ENCODE measurements at regions not wholly inside any gene's neighbourhood (a gene's known extent, or its start where the extent isn't known, plus 50 kb on each side); places are given as distances from the start of the nearest gene placed in this dataset.
"Not testable (repeated sequence)": the region's sequence is repeated elsewhere in the genome, so short reads cannot be mapped to it uniquely, and the experiment has no call there.

GRCh38 chr3:148500881-148501280, 196.8 kb upstream of the AGTR1 start:
- DNase-seq (ENCODE audit: low spot score): no peak

DNA sequence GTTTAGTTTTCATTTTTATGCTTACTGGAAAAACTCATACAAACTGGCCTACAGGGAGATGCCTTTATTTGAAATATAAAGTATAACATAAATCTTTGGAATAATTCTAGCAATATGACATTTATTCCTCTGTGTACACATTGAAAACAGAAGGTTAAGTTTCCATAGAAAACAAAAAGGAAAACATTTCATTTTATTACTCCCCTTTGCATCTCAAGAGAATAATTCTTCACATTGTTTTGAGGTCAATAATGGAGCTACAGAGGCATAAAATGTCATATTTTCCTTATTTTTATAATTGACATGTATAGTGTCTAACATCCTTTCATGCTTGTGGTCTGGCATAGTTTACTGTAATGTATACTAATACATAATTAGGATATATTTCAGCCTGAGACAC, 187.6 kb upstream of the AGTR1 start:
- DNase-seq (ENCODE audit: low spot score): no peak

- no peak for DNase-seq (ENCODE audit: low spot score)
These were observed 187.1 kb upstream of the AGTR1 start for GRCh38 chr3:148510561-148510960.

DNA sequence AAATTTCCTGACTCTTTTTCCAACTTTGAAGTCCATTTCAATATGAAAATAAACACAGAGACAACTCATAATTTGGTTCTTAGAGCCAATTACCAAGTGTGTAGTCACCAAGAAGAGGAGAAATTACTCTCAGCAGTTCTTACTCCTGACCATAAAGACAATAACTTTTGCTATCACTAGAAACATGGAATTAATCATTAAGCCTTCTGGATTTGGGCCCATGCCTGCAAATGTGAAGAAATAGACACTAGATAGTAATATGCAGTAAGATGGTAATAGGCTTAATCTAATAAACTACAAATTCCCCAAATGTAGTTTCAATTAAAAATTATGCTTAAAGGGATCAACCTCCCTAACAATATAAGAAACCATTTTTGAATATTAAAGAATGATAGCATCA, 185.1 kb upstream of the AGTR1 start:
- DNase-seq (ENCODE audit: low spot score): no peak

DNA sequence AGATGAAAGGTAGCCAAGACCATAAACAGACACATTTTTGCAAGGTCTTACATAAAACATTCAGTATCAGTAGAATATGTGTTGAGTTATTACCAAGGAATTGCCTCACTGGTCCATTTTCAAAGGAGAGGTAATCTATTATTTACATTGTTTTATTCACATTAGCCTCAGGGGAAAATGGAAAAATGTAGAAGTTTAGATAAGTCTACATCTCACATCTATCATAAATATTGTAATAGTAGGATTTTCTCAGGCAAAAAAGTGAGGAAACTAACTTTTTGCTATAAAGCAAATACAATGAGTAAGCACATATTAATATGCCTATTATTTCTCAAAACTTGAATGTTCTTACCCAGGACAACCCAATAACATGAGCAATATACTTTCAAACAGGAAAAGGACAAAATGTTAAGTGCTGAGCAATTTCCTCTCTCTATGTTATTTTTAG, 184.6 kb upstream of the AGTR1 start:
- DNase-seq (ENCODE audit: low spot score): no peak

- DNase-seq (ENCODE audit: low spot score): no peak
These were observed 179.2 kb upstream of the AGTR1 start for GRCh38 chr3:148518520-148518919.

- not testable (repeated sequence) for DNase-seq (ENCODE audit: low spot score)
These were observed 172.1 kb upstream of the AGTR1 start for GRCh38 chr3:148525621-148526020.

- DNase-seq (ENCODE audit: low spot score): no peak
These were observed 169.7 kb upstream of the AGTR1 start for GRCh38 chr3:148528024-148528423.

DNA sequence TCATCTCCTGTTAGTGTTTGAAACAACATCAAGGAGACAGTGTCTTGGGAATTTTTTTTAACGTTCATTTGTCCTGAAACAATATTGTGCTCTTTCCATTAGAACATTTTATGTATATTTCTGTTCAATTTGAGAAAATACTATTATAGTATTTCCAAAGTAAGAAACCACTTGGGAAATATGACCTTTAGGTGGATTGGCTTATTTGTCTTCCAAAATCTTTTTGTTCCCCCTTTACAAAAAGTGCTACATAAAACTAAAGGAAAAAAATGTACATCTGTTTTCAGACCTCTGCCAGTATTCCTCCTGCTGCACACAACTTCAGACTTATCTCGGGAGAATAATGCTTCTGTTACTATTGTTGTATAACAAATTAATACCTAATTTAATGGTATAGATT, 165.9 kb upstream of the AGTR1 start:
- no peak for DNase-seq (ENCODE audit: low spot score)

- no peak for DNase-seq (ENCODE audit: low spot score)
These were observed 165.4 kb upstream of the AGTR1 start for GRCh38 chr3:148532326-148532725.

DNA sequence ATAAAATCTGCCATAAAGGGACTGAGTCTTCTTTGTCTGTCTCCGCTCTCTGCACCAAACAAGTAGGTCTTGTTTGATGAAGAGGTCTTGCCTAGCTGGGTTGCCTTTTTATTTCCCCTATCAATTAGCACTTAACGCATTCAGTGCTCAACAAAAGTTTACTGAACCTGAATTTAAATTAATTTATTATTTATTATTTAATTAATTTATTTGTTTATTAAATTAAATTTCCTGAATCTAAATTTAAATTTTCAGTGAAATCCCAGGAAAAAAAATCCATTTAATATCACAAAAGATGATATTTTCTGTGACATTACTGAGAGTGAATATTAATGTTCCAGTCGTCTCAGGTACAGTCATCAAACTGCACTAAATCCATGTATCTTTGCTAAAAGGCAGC, 164.9 kb upstream of the AGTR1 start:
- no peak for DNase-seq (ENCODE audit: low spot score)

DNA sequence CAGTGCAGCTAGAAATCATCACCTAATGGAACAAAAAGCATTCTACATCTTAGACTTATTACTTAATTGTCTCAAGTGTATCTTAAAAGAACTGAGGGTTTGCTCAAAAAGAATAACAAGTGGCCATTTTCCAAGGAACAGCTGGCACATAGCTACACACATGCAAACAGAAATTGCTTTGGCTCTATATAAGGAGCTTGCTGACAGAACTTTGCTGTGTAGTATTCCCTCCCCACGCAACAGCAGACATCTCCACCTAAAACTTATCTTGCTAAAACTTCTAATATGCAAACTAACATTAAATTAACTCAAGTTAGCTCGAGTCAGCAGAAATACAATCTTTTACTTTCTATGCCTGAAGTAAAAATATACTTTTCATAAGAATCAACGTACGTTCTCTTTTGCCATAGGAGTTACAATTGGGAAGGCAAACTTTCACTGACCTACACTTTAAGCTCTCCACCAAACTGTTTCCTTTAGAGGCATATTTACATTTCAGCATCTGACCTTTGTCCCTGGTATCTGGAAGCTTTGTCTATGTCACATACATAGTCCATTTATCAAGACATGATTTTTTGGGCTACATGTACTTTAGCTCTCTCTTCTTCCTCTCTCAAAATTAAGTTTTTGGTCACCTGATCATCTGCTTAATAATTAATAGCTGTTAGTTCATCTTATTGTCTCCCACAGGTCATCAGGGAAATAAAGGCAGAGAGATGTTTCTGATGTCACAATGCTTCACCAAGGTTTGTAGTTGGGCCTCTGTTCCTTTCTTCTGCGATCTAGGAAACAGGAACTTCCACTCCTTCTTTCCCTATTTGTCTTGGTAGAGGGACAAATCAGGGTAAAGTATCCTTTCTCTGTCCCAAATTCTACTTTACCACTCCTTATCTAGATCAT, 163.4 kb upstream of the AGTR1 start:
- no peak for DNase-seq (ENCODE audit: low spot score)

- no peak for DNase-seq (ENCODE audit: low spot score)
These were observed 162.7 kb upstream of the AGTR1 start for GRCh38 chr3:148535001-148535400.

DNA sequence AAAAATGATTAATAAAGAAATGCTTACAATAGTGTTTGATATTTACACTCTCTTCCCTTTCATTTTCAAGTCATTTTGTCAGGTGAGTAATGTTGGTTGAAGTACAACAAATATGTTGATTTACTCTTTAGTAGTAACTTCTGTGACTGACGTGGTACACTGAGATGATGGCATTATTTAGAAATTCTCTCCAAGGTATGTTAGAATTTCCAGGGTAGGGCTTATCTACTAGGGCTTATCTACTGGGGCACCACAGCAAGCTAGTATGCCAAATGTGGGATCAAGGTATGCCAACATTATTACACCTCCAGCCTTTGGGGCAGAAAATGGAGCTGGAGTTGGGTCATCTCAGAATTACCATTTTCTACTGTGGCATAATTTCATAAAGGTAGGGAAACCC, 157.4 kb upstream of the AGTR1 start:
- DNase-seq (ENCODE audit: low spot score): no peak

DNA sequence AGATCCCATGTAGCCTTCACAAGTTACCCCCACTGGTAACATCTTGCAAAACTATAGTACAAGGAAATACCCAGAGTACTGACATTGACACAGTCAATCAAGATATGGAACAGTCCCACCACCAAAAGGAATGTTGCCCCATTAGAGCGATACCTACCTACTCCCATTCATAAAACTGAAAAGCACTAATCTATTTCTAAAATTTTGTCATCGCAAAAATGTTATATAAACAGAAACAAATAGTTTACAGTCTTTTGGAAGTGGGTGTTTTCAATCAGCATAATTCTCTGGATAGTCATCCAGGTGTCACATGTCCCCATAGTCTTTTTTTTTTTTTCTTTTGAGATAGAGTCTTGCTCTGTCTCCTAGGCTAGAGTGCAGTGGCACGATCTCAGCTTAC, 156.9 kb upstream of the AGTR1 start:
- DNase-seq (ENCODE audit: low spot score): no peak

DNA sequence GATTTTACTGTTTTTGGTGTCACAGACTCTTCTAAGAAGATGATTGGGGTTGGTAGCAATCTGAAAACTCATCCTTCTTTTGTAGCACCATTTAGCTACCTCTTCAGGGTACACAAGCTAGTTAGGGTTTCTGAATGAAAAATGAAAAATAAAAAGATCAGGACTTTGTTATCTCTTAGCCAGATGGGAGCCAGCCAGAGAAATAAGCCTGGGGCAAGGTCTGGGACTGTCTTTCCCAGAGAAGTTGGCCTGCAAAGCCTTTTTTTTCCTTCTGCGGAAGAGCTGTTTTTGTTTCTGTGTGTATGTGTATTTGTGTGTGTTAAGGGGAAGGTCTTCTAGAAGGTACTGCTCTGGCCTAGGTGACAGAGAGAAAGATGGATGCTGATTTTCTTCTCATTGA, 150.7 kb upstream of the AGTR1 start:
- no peak for DNase-seq (ENCODE audit: low spot score)

DNA sequence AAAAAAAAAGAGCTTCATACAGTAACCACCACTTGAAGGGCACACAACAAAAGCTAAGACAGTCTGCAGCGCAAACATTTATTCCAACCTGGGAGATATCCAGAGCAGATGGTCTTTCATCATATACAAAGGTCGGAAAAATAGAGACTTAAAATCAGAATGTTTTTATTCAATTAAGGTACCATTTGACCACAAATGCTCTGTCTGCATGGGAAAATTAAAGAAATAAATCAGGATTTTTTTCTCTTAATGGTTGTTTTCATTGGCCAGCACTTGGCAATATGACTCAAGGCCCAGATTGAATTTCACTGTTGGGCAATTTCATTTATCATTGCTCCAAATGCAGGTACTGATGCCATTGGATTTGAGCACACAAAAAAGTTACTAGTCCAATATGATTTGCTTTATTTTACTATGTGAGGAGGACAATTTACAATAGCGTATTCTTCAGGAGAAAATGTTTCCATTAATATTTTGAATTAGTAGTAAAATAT, 145.9 kb upstream of the AGTR1 start:
- DNase-seq (ENCODE audit: low spot score): no peak

- no peak for DNase-seq (ENCODE audit: low spot score)
These were observed 143.3 kb upstream of the AGTR1 start for GRCh38 chr3:148554367-148554766.

- DNase-seq (ENCODE audit: low spot score): no peak
These were observed 141.0 kb upstream of the AGTR1 start for GRCh38 chr3:148556664-148557063.

DNA sequence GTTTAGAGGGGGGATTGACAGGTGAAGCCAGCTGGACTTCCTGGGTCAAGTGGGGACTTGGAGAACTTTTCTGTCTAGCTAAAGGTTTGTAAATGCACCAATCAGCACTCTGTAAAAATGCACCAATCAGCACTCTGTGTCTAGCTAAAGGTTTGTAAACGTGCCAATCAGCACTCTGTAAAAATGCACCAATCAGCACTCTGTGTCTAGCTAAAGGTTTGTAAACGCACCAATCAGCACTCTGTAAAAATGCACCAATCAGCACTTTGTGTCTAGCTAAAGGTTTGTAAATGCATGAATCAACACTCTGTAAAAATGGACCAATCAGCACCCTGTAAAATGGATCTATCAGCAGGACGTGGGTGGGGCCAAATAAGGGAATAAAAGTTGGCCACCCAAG, 120.1 kb upstream of the AGTR1 start:
- DNase-seq (ENCODE audit: low spot score): not testable (repeated sequence)

GRCh38 chr3:148582126-148582525, 115.6 kb upstream of the AGTR1 start:
- no peak for DNase-seq (ENCODE audit: low spot score)

DNA sequence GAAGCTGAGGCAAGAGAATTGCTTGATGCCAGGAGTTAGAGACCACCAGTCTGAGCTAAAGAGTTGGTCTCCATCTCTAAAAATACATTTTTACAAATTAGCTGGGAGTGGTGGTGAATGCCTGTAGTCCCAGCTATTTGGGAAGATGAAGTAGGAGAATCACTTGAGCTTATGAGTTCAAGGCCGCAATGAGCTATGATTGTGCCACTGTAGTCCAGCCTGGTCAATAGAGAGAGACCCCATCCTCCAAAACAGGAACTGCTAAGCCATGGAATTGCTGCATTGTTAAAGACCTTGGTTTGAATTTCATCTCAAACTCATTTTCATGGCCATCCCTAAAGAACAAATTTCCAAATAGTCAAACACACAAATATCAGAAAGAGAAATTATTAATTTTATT, 113.9 kb upstream of the AGTR1 start:
- no peak for DNase-seq (ENCODE audit: low spot score)

DNA sequence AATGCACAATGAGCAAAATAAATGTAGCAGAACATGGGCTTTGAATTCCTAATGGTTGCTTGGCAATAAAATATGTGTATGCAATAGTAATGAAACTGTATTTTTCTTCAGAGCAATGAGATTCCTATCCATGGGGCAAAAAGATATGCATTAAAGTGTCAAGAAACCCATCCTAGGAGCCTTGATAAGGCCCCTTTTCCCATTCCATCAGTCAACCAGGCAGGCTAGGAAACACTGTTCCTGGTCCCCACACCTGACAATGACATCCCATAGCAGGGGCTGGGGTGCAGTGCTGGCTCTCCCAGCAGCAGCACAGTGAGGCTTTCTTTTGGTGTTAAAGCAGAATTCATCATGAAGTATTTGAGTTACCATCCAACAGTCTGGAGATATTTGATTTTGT, 113.3 kb upstream of the AGTR1 start:
- no peak for DNase-seq (ENCODE audit: low spot score)

Measured in SW480 (cell line).